Activated naive CD4-positive, alpha-beta T cell treated with anti-CD3 and anti-CD28 coated beads, Interleukin-2, amount 10 ng/mL, durations not matched to agents 7 days and 5 days (primary cell): ENCODE measurements at regions not wholly inside any gene's neighbourhood (a gene's known extent, or its start where the extent isn't known, plus 50 kb on each side); places are given as distances from the start of the nearest gene placed in this dataset.
"Not testable (repeated sequence)": the region's sequence is repeated elsewhere in the genome, so short reads cannot be mapped to it uniquely, and the experiment has no call there.

Experiments
- CTCF ChIA-PET: fragments of 350-600 bp; sonication (Branson Sonifier 250); formaldehyde crosslinking; loops from one replicate; lab custom pipeline; 2021; ENCODE audit warnings: antibody characterized with exemption; lab: Charles Lee
- DNase-seq: peaks from one replicate; pipeline ENCODE4 v3.0.0-alpha.2; 2020
- H3K27ac Mint-ChIP-seq: one replicate; pipeline ENCODE4 v1.8.0; 2021; ENCODE audit warnings: mild to moderate bottlenecking, moderate library complexity, mixed read lengths
- H3K27me3 Mint-ChIP-seq: one replicate; pipeline ENCODE4 v1.8.0; 2021; ENCODE audit warnings: mild to moderate bottlenecking, mixed read lengths
- H3K36me3 Mint-ChIP-seq: one replicate; pipeline ENCODE4 v1.8.0; 2021; ENCODE audit warnings: mixed read lengths
- H3K4me1 Mint-ChIP-seq: one replicate; pipeline ENCODE4 v1.8.0; 2021; ENCODE audit warnings: mixed read lengths
- H3K4me3 Mint-ChIP-seq: one replicate; pipeline ENCODE4 v1.8.0; 2021; ENCODE audit warnings: mild to moderate bottlenecking, moderate library complexity, mixed read lengths
- H3K9me3 Mint-ChIP-seq: one replicate; pipeline ENCODE4 v1.8.0; 2021; ENCODE audit warnings: mixed read lengths

- Mint-ChIP-seq H3K27ac (no peak overlapping the region), H3K4me1 (no peaks in the 10 kb centered on the region), H3K9me3 (peaks cover 17% of the 10 kb centered on the region), H3K36me3 (no peaks in the 10 kb centered on the region), H3K27me3 (no peaks in the 10 kb centered on the region), H3K4me3 (no peak overlapping the region)
- CTCF ChIA-PET = interaction anchor here (0.7 kb wide), 1 partner anchor 356 kb away, joined by 3 read pairs; no protein-coding TSS in a partner anchor
- DNase-seq = no peak
Measured at GRCh38 chr5:25005431-25005830, 360.7 kb upstream of the CDH10 start.

- H3K4me1 Mint-ChIP-seq = no peaks in the 10 kb centered on the region
- H3K27me3 Mint-ChIP-seq = no peaks in the 10 kb centered on the region
- no peak for DNase-seq
- H3K27ac Mint-ChIP-seq = no peak overlapping the region
- no peak overlapping the region for H3K4me3 Mint-ChIP-seq
- no peaks in the 10 kb centered on the region for H3K36me3 Mint-ChIP-seq
- H3K9me3 Mint-ChIP-seq = peaks cover 17% of the 10 kb centered on the region
- CTCF ChIA-PET = no interaction called here
Measured at GRCh38 chr5:25002371-25002770, 357.6 kb upstream of the CDH10 start.

- H3K9me3 Mint-ChIP-seq = peaks cover 13% of the 10 kb centered on the region
- H3K27ac Mint-ChIP-seq = no peak overlapping the region
- no peaks in the 10 kb centered on the region for H3K27me3 Mint-ChIP-seq
- H3K36me3 Mint-ChIP-seq = no peaks in the 10 kb centered on the region
- DNase-seq = no peak
- no peaks in the 10 kb centered on the region for H3K4me1 Mint-ChIP-seq
- H3K4me3 Mint-ChIP-seq = no peak overlapping the region
- CTCF ChIA-PET = no interaction called here
Measured at GRCh38 chr5:24999732-25000131, 355.0 kb upstream of the CDH10 start.

GRCh38 chr5:24998641-24999040 is 353.9 kb upstream of the CDH10 start:
- CTCF ChIA-PET = no interaction called here
- Mint-ChIP-seq H3K4me1 (no peaks in the 10 kb centered on the region), H3K27ac (no peak overlapping the region), H3K36me3 (no peaks in the 10 kb centered on the region), H3K9me3 (peaks cover 18% of the 10 kb centered on the region), H3K27me3 (no peaks in the 10 kb centered on the region), H3K4me3 (no peak overlapping the region)
- no peak for DNase-seq

GRCh38 chr5:24986326-24986725 is 341.5 kb upstream of the CDH10 start:
- no peaks in the 10 kb centered on the region for H3K4me1 Mint-ChIP-seq
- H3K9me3 Mint-ChIP-seq = peaks cover 11% of the 10 kb centered on the region
- no peak for DNase-seq
- no peak overlapping the region for H3K4me3 Mint-ChIP-seq
- CTCF ChIA-PET = no interaction called here
- no peaks in the 10 kb centered on the region for H3K27me3 Mint-ChIP-seq
- no peak overlapping the region for H3K27ac Mint-ChIP-seq
- no peaks in the 10 kb centered on the region for H3K36me3 Mint-ChIP-seq

- DNase-seq, H3K36me3 Mint-ChIP-seq, CTCF ChIA-PET, H3K4me1 Mint-ChIP-seq, H3K27ac Mint-ChIP-seq, H3K4me3 Mint-ChIP-seq, H3K27me3 Mint-ChIP-seq: not testable (repeated sequence)
- peaks cover 20% of the 10 kb centered on the region for H3K9me3 Mint-ChIP-seq
Measured at GRCh38 chr5:24978552-24978951, 333.8 kb upstream of the CDH10 start.

- Mint-ChIP-seq H3K9me3 (peaks cover 16% of the 10 kb centered on the region), H3K36me3 (no peaks in the 10 kb centered on the region), H3K27ac (no peak overlapping the region), H3K4me3 (no peak overlapping the region), H3K27me3 (no peaks in the 10 kb centered on the region), H3K4me1 (no peaks in the 10 kb centered on the region)
- CTCF ChIA-PET = no interaction called here
- no peak for DNase-seq
Measured at GRCh38 chr5:24963611-24964010, 318.8 kb upstream of the CDH10 start.

- H3K4me1 Mint-ChIP-seq = no peaks in the 10 kb centered on the region
- H3K9me3 Mint-ChIP-seq = peaks cover 18% of the 10 kb centered on the region
- H3K27ac Mint-ChIP-seq = no peak overlapping the region
- no peak for DNase-seq
- H3K27me3 Mint-ChIP-seq = no peaks in the 10 kb centered on the region
- H3K36me3 Mint-ChIP-seq = no peaks in the 10 kb centered on the region
- no peak overlapping the region for H3K4me3 Mint-ChIP-seq
- CTCF ChIA-PET = no interaction called here
Measured at GRCh38 chr5:24923400-24923799, 278.6 kb upstream of the CDH10 start.

- no peak overlapping the region for H3K4me3 Mint-ChIP-seq
- H3K27ac Mint-ChIP-seq = no peak overlapping the region
- H3K9me3 Mint-ChIP-seq = peaks cover 14% of the 10 kb centered on the region
- CTCF ChIA-PET = no interaction called here
- DNase-seq = no peak
- no peaks in the 10 kb centered on the region for H3K27me3 Mint-ChIP-seq
- H3K36me3 Mint-ChIP-seq = no peaks in the 10 kb centered on the region
- H3K4me1 Mint-ChIP-seq = no peaks in the 10 kb centered on the region
Measured at GRCh38 chr5:24918676-24919075, 273.9 kb upstream of the CDH10 start.

- CTCF ChIA-PET = no interaction called here
- no peaks in the 10 kb centered on the region for H3K4me1 Mint-ChIP-seq
- H3K27me3 Mint-ChIP-seq = no peaks in the 10 kb centered on the region
- H3K36me3 Mint-ChIP-seq = no peaks in the 10 kb centered on the region
- no peak overlapping the region for H3K4me3 Mint-ChIP-seq
- H3K9me3 Mint-ChIP-seq = peaks cover 10% of the 10 kb centered on the region
- H3K27ac Mint-ChIP-seq = no peak overlapping the region
- no peak for DNase-seq
Measured at GRCh38 chr5:24916863-24917262, 272.1 kb upstream of the CDH10 start.

- Mint-ChIP-seq H3K4me3 (no peak overlapping the region), H3K27me3 (no peaks in the 10 kb centered on the region), H3K4me1 (no peaks in the 10 kb centered on the region), H3K9me3 (peaks cover 10% of the 10 kb centered on the region), H3K36me3 (no peaks in the 10 kb centered on the region), H3K27ac (no peak overlapping the region)
- CTCF ChIA-PET = no interaction called here
- no peak for DNase-seq
Measured at GRCh38 chr5:24909210-24909609, 264.4 kb upstream of the CDH10 start.

GRCh38 chr5:24906689-24907088 is 261.9 kb upstream of the CDH10 start:
- Mint-ChIP-seq H3K27me3 (no peaks in the 10 kb centered on the region), H3K36me3 (no peaks in the 10 kb centered on the region), H3K4me3 (no peak overlapping the region), H3K4me1 (no peaks in the 10 kb centered on the region), H3K27ac (no peak overlapping the region), H3K9me3 (peaks cover 10% of the 10 kb centered on the region)
- CTCF ChIA-PET = no interaction called here
- DNase-seq = no peak

GRCh38 chr5:24904981-24905517 is 260.3 kb upstream of the CDH10 start:
- Mint-ChIP-seq H3K4me1 (no peaks in the 10 kb centered on the region), H3K9me3 (peaks cover 10% of the 10 kb centered on the region), H3K27me3 (no peaks in the 10 kb centered on the region), H3K27ac (no peak overlapping the region), H3K4me3 (no peak overlapping the region), H3K36me3 (no peaks in the 10 kb centered on the region)
- no peak for DNase-seq
- CTCF ChIA-PET = no interaction called here

GRCh38 chr5:24899180-24899579 is 254.4 kb upstream of the CDH10 start:
- Mint-ChIP-seq H3K36me3 (no peaks in the 10 kb centered on the region), H3K4me3 (no peak overlapping the region)
- CTCF ChIA-PET = no interaction called here

GRCh38 chr5:24864244-24864643 is 219.5 kb upstream of the CDH10 start:
- H3K36me3 Mint-ChIP-seq = no peaks in the 10 kb centered on the region
- H3K4me1 Mint-ChIP-seq = no peaks in the 10 kb centered on the region
- H3K27ac Mint-ChIP-seq = no peak overlapping the region
- no peaks in the 10 kb centered on the region for H3K27me3 Mint-ChIP-seq
- H3K9me3 Mint-ChIP-seq = peaks cover 6% of the 10 kb centered on the region
- no peak for DNase-seq
- CTCF ChIA-PET = no interaction called here
- no peak overlapping the region for H3K4me3 Mint-ChIP-seq

More at GRCh38 chr5:24899180-24899579, 254.4 kb upstream of the CDH10 start:
- no peak for DNase-seq
- H3K9me3 Mint-ChIP-seq = peaks cover 16% of the 10 kb centered on the region
- no peaks in the 10 kb centered on the region for H3K27me3 Mint-ChIP-seq
- H3K27ac Mint-ChIP-seq = no peak overlapping the region
- no peaks in the 10 kb centered on the region for H3K4me1 Mint-ChIP-seq

GRCh38 chr5:24862117-24862516 is 217.3 kb upstream of the CDH10 start:
- H3K4me1 Mint-ChIP-seq = no peaks in the 10 kb centered on the region
- H3K27ac Mint-ChIP-seq = no peak overlapping the region
- no peak overlapping the region for H3K4me3 Mint-ChIP-seq
- no peaks in the 10 kb centered on the region for H3K36me3 Mint-ChIP-seq
- no peaks in the 10 kb centered on the region for H3K27me3 Mint-ChIP-seq
- CTCF ChIA-PET = no interaction called here
- peaks cover 5% of the 10 kb centered on the region for H3K9me3 Mint-ChIP-seq
- DNase-seq = no peak
